ENCODE measurements at regions not wholly inside any gene's neighbourhood (a gene's known extent, or its start where the extent isn't known, plus 50 kb on each side); places are given as distances from the start of the nearest gene placed in this dataset.

DNA sequence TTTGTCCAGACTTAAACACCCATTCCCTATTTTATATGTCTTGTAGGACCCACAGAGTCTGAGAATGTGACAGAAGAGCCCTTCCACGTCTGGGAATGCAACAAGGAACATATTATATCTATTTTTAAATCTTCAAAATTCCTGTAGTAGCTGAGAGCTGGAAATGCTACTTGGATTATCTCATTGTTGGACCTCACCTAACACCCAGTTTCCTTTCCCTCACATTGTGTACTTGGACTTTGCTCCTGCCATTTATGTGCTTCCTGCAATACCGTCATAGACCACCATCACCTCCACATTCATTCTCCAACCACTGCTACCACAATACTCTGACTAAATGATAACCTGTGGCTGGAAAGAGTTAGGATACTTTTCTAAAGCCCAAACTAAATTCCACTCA is 335.4 kb downstream of the COL12A1 start:
- H3K36me3 ChIP-seq (ENCODE audit: insufficient read depth, low read length), result no peaks in the 10 kb centered on the region
- no peaks in the 10 kb centered on the region for H3K9me3 ChIP-seq (ENCODE audit: low read length)
- TF ChIP-seq, protein P1, sequence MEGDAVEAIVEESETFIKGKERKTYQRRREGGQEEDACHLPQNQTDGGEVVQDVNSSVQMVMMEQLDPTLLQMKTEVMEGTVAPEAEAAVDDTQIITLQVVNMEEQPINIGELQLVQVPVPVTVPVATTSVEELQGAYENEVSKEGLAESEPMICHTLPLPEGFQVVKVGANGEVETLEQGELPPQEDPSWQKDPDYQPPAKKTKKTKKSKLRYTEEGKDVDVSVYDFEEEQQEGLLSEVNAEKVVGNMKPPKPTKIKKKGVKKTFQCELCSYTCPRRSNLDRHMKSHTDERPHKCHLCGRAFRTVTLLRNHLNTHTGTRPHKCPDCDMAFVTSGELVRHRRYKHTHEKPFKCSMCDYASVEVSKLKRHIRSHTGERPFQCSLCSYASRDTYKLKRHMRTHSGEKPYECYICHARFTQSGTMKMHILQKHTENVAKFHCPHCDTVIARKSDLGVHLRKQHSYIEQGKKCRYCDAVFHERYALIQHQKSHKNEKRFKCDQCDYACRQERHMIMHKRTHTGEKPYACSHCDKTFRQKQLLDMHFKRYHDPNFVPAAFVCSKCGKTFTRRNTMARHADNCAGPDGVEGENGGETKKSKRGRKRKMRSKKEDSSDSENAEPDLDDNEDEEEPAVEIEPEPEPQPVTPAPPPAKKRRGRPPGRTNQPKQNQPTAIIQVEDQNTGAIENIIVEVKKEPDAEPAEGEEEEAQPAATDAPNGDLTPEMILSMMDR (IDR thresholded peaks at IDR 0.05; ENCODE audit: poor library complexity, severe bottlenecking), result no peak
- TF ChIP-seq POLR2AphosphoS5 (IDR thresholded peaks at IDR 0.05), result no peak
- TF ChIP-seq RAD21 (conservative IDR thresholded peaks at IDR 0.05), result no peak
- no peak for TF ChIP-seq EP300 (conservative IDR thresholded peaks at IDR 0.05; ENCODE audit: poor library complexity, severe bottlenecking)
- no peak for TF ChIP-seq TAF1 (IDR thresholded peaks at IDR 0.05; ENCODE audit: low read depth)
- TF ChIP-seq MXI1 (conservative IDR thresholded peaks at IDR 0.05; ENCODE audit: poor library complexity, severe bottlenecking), result no peak
- TF ChIP-seq SMC3 (conservative IDR thresholded peaks at IDR 0.05; ENCODE audit: poor library complexity), result no peak
- no peak for TF ChIP-seq EZH2 (IDR thresholded peaks at IDR 0.05; ENCODE audit: borderline replicate concordance, insufficient read depth, low read length, poor library complexity, severe bottlenecking)
- TF ChIP-seq, protein P2, sequence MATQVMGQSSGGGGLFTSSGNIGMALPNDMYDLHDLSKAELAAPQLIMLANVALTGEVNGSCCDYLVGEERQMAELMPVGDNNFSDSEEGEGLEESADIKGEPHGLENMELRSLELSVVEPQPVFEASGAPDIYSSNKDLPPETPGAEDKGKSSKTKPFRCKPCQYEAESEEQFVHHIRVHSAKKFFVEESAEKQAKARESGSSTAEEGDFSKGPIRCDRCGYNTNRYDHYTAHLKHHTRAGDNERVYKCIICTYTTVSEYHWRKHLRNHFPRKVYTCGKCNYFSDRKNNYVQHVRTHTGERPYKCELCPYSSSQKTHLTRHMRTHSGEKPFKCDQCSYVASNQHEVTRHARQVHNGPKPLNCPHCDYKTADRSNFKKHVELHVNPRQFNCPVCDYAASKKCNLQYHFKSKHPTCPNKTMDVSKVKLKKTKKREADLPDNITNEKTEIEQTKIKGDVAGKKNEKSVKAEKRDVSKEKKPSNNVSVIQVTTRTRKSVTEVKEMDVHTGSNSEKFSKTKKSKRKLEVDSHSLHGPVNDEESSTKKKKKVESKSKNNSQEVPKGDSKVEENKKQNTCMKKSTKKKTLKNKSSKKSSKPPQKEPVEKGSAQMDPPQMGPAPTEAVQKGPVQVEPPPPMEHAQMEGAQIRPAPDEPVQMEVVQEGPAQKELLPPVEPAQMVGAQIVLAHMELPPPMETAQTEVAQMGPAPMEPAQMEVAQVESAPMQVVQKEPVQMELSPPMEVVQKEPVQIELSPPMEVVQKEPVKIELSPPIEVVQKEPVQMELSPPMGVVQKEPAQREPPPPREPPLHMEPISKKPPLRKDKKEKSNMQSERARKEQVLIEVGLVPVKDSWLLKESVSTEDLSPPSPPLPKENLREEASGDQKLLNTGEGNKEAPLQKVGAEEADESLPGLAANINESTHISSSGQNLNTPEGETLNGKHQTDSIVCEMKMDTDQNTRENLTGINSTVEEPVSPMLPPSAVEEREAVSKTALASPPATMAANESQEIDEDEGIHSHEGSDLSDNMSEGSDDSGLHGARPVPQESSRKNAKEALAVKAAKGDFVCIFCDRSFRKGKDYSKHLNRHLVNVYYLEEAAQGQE (IDR thresholded peaks at IDR 0.05; ENCODE audit: borderline replicate concordance), result no peak
- H4K20me1 ChIP-seq (ENCODE audit: insufficient read depth), result no peaks in the 10 kb centered on the region
- H3K9ac ChIP-seq (ENCODE audit: low read length), result no peak overlapping the region
- no peak overlapping the region for H3K4me2 ChIP-seq (ENCODE audit: low read length)
- H3K4me3 ChIP-seq (ENCODE audit: low read length), result no peak overlapping the region
- H2AFZ ChIP-seq (ENCODE audit: low read depth, low read length), result no peak overlapping the region
- no peaks in the 10 kb centered on the region for H3F3A ChIP-seq (ENCODE audit: insufficient read depth, low read length, poor library complexity, severe bottlenecking)
- no peaks in the 10 kb centered on the region for H3K27me3 ChIP-seq (ENCODE audit: insufficient read depth, low read depth, low read length)
- no peaks in the 10 kb centered on the region for H3K9me2 ChIP-seq (ENCODE audit: insufficient read depth, low read length)
- no peak overlapping the region for H3K27ac ChIP-seq (ENCODE audit: low read length)
- no peaks in the 10 kb centered on the region for H3K79me2 ChIP-seq (replicated peaks; ENCODE audit: insufficient read depth, low read length)

DNA sequence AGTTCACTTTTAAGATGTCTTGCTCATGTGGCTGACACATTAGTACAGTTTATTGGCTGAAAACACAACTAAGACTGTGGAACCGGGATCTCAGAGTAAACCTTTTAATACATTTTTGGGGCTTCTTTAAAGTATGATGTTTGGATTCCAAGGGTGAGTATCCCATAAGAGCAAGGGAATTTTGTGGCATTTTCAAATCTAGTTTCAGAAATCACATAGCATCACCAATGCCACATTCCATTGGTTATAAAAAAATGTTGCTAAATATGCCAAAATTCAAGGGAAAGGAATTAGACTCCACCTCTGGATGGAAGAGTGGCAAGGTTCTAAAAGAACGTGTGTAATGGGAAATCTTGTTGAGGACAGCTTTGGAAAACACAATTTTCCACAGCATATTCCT is 338.6 kb downstream of the COL12A1 start:
- Histone ChIP-seq H3K9me3 (ENCODE audit: low read length) (no peaks in the 10 kb centered on the region), H3K79me2 (replicated peaks; ENCODE audit: insufficient read depth, low read length) (no peaks in the 10 kb centered on the region), H3K27ac (ENCODE audit: low read length) (no peak overlapping the region), H3K36me3 (ENCODE audit: insufficient read depth, low read length) (no peaks in the 10 kb centered on the region), H3K9me2 (ENCODE audit: insufficient read depth, low read length) (no peaks in the 10 kb centered on the region), H3K27me3 (ENCODE audit: insufficient read depth, low read depth, low read length) (no peaks in the 10 kb centered on the region), H3F3A (ENCODE audit: insufficient read depth, low read length, poor library complexity, severe bottlenecking) (no peaks in the 10 kb centered on the region), H3K4me2 (ENCODE audit: low read length) (no peak overlapping the region), H2AFZ (ENCODE audit: low read depth, low read length) (no peak overlapping the region), H3K9ac (ENCODE audit: low read length) (no peak overlapping the region), H4K20me1 (ENCODE audit: insufficient read depth) (no peaks in the 10 kb centered on the region), H3K4me3 (ENCODE audit: low read length) (no peak overlapping the region)
- TF ChIP-seq RAD21 (conservative IDR thresholded peaks at IDR 0.05) (no peak), POLR2AphosphoS5 (IDR thresholded peaks at IDR 0.05) (no peak), EZH2 (IDR thresholded peaks at IDR 0.05; ENCODE audit: borderline replicate concordance, insufficient read depth, low read length, poor library complexity, severe bottlenecking) (no peak), TAF1 (IDR thresholded peaks at IDR 0.05; ENCODE audit: low read depth) (no peak), EP300 (conservative IDR thresholded peaks at IDR 0.05; ENCODE audit: poor library complexity, severe bottlenecking) (no peak), SMC3 (conservative IDR thresholded peaks at IDR 0.05; ENCODE audit: poor library complexity) (no peak)
- TF ChIP-seq, protein P1 (IDR thresholded peaks at IDR 0.05; ENCODE audit: poor library complexity, severe bottlenecking), result no peak
- TF ChIP-seq, protein P2 (IDR thresholded peaks at IDR 0.05; ENCODE audit: borderline replicate concordance), result no peak

All from neural cell (in vitro differentiated cells).